HEK293 (cell line): ENCODE measurements at regions not wholly inside any gene's neighbourhood (a gene's known extent, or its start where the extent isn't known, plus 50 kb on each side); places are given as distances from the start of the nearest gene placed in this dataset.

Experiments used
- TCF7L2 ChIP-seq: IDR thresholded peaks from 2 replicates; pipeline ENCODE4 v1.6.1; 2011; ENCODE audit warnings: low read depth, mild to moderate bottlenecking, inconsistent platforms, low read length, moderate library complexity, borderline replicate concordance
- YY1 ChIP-seq: fragments of 450-650 bp; formaldehyde crosslinking; IDR thresholded peaks from 2 replicates; pipeline ENCODE4 v1.5.1; 2018; ENCODE audit warnings: missing biosample characterization, missing genetic modification characterization
- ZNF747 ChIP-seq: fragments of 450-650 bp; formaldehyde crosslinking; IDR thresholded peaks from 2 replicates; pipeline ENCODE4 v1.5.1; 2016; ENCODE audit warnings: missing biosample characterization, missing genetic modification characterization
- TF ChIP-seq, protein P1 (sequence below): fragments of 450-650 bp; formaldehyde crosslinking; IDR thresholded peaks from 2 replicates; pipeline ENCODE4 v1.5.1; 2016; ENCODE audit warnings: missing biosample characterization, missing genetic modification characterization
- TF ChIP-seq, protein P2 (sequence below): fragments of 450-650 bp; formaldehyde crosslinking; IDR thresholded peaks from 2 replicates; pipeline ENCODE4 v1.5.0; 2017; ENCODE audit warnings: missing biosample characterization, missing genetic modification characterization, borderline replicate concordance
- TF ChIP-seq, protein P3 (sequence below): fragments of 450-650 bp; formaldehyde crosslinking; IDR thresholded peaks from 2 replicates; pipeline ENCODE4 v1.5.1; 2017; ENCODE audit warnings: missing biosample characterization, missing genetic modification characterization

DNA sequence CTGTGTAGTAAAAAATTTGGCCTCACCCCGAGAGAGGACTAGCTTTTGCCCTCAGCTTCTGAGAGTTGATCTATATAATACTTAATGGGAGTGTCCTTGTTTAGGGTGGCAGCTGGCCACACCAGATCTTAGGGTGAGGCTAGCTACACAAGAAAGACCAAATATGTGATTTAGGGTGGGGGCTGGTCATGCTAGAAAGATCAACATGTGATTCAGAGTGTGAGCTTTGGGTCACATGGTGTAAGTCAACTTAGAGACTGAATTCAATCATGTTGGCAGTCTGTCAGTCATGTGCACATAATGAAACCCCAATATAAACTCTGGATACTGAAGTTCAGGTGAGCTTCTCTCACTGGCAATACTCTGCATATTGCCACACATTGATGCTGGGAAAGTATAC lies 120.7 kb upstream of the DAZL start:
- TF ChIP-seq, protein P1, sequence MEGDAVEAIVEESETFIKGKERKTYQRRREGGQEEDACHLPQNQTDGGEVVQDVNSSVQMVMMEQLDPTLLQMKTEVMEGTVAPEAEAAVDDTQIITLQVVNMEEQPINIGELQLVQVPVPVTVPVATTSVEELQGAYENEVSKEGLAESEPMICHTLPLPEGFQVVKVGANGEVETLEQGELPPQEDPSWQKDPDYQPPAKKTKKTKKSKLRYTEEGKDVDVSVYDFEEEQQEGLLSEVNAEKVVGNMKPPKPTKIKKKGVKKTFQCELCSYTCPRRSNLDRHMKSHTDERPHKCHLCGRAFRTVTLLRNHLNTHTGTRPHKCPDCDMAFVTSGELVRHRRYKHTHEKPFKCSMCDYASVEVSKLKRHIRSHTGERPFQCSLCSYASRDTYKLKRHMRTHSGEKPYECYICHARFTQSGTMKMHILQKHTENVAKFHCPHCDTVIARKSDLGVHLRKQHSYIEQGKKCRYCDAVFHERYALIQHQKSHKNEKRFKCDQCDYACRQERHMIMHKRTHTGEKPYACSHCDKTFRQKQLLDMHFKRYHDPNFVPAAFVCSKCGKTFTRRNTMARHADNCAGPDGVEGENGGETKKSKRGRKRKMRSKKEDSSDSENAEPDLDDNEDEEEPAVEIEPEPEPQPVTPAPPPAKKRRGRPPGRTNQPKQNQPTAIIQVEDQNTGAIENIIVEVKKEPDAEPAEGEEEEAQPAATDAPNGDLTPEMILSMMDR (tag by site-specific recombination) = no peak
- TF ChIP-seq YY1 (tag by site-specific recombination) (no peak), TCF7L2 (no peak), ZNF747 (tag by site-specific recombination) (no peak)
- TF ChIP-seq, protein P2, sequence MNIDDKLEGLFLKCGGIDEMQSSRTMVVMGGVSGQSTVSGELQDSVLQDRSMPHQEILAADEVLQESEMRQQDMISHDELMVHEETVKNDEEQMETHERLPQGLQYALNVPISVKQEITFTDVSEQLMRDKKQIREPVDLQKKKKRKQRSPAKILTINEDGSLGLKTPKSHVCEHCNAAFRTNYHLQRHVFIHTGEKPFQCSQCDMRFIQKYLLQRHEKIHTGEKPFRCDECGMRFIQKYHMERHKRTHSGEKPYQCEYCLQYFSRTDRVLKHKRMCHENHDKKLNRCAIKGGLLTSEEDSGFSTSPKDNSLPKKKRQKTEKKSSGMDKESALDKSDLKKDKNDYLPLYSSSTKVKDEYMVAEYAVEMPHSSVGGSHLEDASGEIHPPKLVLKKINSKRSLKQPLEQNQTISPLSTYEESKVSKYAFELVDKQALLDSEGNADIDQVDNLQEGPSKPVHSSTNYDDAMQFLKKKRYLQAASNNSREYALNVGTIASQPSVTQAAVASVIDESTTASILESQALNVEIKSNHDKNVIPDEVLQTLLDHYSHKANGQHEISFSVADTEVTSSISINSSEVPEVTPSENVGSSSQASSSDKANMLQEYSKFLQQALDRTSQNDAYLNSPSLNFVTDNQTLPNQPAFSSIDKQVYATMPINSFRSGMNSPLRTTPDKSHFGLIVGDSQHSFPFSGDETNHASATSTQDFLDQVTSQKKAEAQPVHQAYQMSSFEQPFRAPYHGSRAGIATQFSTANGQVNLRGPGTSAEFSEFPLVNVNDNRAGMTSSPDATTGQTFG (tag by site-specific recombination) = no peak
- TF ChIP-seq, protein P3, sequence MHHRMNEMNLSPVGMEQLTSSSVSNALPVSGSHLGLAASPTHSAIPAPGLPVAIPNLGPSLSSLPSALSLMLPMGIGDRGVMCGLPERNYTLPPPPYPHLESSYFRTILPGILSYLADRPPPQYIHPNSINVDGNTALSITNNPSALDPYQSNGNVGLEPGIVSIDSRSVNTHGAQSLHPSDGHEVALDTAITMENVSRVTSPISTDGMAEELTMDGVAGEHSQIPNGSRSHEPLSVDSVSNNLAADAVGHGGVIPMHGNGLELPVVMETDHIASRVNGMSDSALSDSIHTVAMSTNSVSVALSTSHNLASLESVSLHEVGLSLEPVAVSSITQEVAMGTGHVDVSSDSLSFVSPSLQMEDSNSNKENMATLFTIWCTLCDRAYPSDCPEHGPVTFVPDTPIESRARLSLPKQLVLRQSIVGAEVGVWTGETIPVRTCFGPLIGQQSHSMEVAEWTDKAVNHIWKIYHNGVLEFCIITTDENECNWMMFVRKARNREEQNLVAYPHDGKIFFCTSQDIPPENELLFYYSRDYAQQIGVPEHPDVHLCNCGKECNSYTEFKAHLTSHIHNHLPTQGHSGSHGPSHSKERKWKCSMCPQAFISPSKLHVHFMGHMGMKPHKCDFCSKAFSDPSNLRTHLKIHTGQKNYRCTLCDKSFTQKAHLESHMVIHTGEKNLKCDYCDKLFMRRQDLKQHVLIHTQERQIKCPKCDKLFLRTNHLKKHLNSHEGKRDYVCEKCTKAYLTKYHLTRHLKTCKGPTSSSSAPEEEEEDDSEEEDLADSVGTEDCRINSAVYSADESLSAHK (tag by site-specific recombination) = no peak
